IMR-90 (cell line): ENCODE measurements at regions not wholly inside any gene's neighbourhood (a gene's known extent, or its start where the extent isn't known, plus 50 kb on each side); places are given as distances from the start of the nearest gene placed in this dataset.

Experiments used
- ATAC-seq: fragments of 200-7000 bp; cut with Tn5 transposase; 2 replicates; pipeline ENCODE4 v1.9.1; 2020; ENCODE audit warnings: low read depth, mild to moderate bottlenecking, moderate library complexity
- BruUV-seq: library from RNA; stranded (reverse); fragments of 400-500 nt; replicated peaks from 2 replicates; lab custom pipeline; 2021; lab: Mats Ljungman, UMichigan
- CTCF ChIA-PET: fragments of 300-600 bp; formaldehyde crosslinking; extraction: SDS; loops from one replicate; lab custom pipeline; 2021; ENCODE audit warnings: antibody characterized with exemption; lab: Yijun Ruan, JAX
- POLR2A ChIA-PET: fragments of 300-600 bp; sonication (Branson Sonifier 250); formaldehyde crosslinking; loops from one replicate; lab custom pipeline; 2022; ENCODE audit warnings: antibody characterized with exemption; ENCODE audit not compliant: unreplicated experiment; lab: Charles Lee
- DNase-seq: peaks from one replicate; pipeline ENCODE4 v3.0.0; 2013
- H2AFZ ChIP-seq: replicated peaks from 2 replicates; pipeline ENCODE3; 2013; ENCODE audit warnings: low read length, mild to moderate bottlenecking; ENCODE audit not compliant: poor library complexity
- H2AK5ac ChIP-seq: 2 replicates; pipeline ENCODE4 v1.6.1; 2013; ENCODE audit warnings: low read depth, low read length, inconsistent platforms
- H2AK9ac ChIP-seq: replicated peaks from 2 replicates; pipeline ENCODE3; 2013; ENCODE audit warnings: mild to moderate bottlenecking, low read depth, low read length, moderate library complexity; ENCODE audit not compliant: poor library complexity
- H2BK120ac ChIP-seq: 2 replicates; pipeline ENCODE4 v1.6.1; 2013; ENCODE audit warnings: low read depth, low read length, inconsistent platforms
- H2BK15ac ChIP-seq: 3 replicates; pipeline ENCODE4 v1.6.1; 2013; ENCODE audit warnings: low read depth, low read length, inconsistent platforms
- H2BK20ac ChIP-seq: 2 replicates; pipeline ENCODE4 v1.6.1; 2013; ENCODE audit warnings: low read depth, mild to moderate bottlenecking, inconsistent platforms, low read length, moderate library complexity
- H2BK5ac ChIP-seq: 2 replicates; pipeline ENCODE4 v1.6.1; 2013; ENCODE audit warnings: mild to moderate bottlenecking, low read depth, low read length, inconsistent platforms; ENCODE audit not compliant: poor library complexity, severe bottlenecking
- H3K14ac ChIP-seq: replicated peaks from 2 replicates; pipeline ENCODE4 v1.6.1; 2013; ENCODE audit warnings: low read depth, low read length, inconsistent platforms
- H3K18ac ChIP-seq: 2 replicates; pipeline ENCODE4 v1.6.1; 2013; ENCODE audit warnings: low read depth, low read length, control low read depth
- H3K23ac ChIP-seq: 2 replicates; pipeline ENCODE4 v1.6.1; 2013; ENCODE audit warnings: low read depth, low read length, inconsistent platforms
- H3K27ac ChIP-seq: 2 replicates; pipeline ENCODE4 v1.5.1; 2013; ENCODE audit warnings: mild to moderate bottlenecking, control low read depth, low read length; ENCODE audit not compliant: insufficient read depth
- H3K27me3 ChIP-seq: 2 replicates; pipeline ENCODE4 v1.6.1; 2013; ENCODE audit warnings: low read length; ENCODE audit not compliant: control insufficient read depth, insufficient read depth
- H3K36me3 ChIP-seq: 2 replicates; pipeline ENCODE4 v1.6.1; 2013; ENCODE audit warnings: low read length, mixed read lengths; ENCODE audit not compliant: control insufficient read depth, insufficient read depth
- H3K4ac ChIP-seq: 2 replicates; pipeline ENCODE4 v1.6.1; 2013; ENCODE audit warnings: low read depth, low read length, inconsistent platforms
- H3K4me1 ChIP-seq: 2 replicates; pipeline ENCODE4 v1.6.1; 2013; ENCODE audit warnings: low read length, mixed read lengths; ENCODE audit not compliant: control insufficient read depth, insufficient read depth
- H3K4me2 ChIP-seq: 2 replicates; pipeline ENCODE4 v1.6.1; 2013; ENCODE audit warnings: low read depth, mild to moderate bottlenecking, control low read depth, low read length, moderate library complexity
- H3K4me3 ChIP-seq: 2 replicates; pipeline ENCODE4 v1.5.1; 2013; ENCODE audit warnings: low read depth, mild to moderate bottlenecking, control low read depth, low read length, moderate library complexity; ENCODE audit not compliant: insufficient read depth
- H3K56ac ChIP-seq: 2 replicates; pipeline ENCODE4 v1.6.1; 2013; ENCODE audit warnings: low read length, inconsistent platforms; ENCODE audit not compliant: insufficient read depth; ENCODE audit errors: extremely low read depth
- H3K79me1 ChIP-seq, 2 experiments: 2 replicates each; pipeline ENCODE4 v1.6.1; 2013; ENCODE audit warnings: low read length in 2 of 2, inconsistent platforms in 1 of 2, low read depth in 1 of 2
- H3K9ac ChIP-seq: 2 replicates; pipeline ENCODE4 v1.6.1; 2013; ENCODE audit warnings: low read depth, low read length, control low read depth
- H3K9me1 ChIP-seq: 2 replicates; pipeline ENCODE4 v1.6.1; 2013; ENCODE audit warnings: low read length, inconsistent platforms; ENCODE audit not compliant: insufficient read depth
- H3K9me3 ChIP-seq: 2 replicates; pipeline ENCODE4 v1.6.1; 2013; ENCODE audit warnings: low read length; ENCODE audit not compliant: control insufficient read depth, insufficient read depth
- H4K20me1 ChIP-seq: 2 replicates; pipeline ENCODE4 v1.6.1; 2013; ENCODE audit warnings: low read length, inconsistent platforms; ENCODE audit not compliant: insufficient read depth
- H4K5ac ChIP-seq: 2 replicates; pipeline ENCODE4 v1.6.1; 2013; ENCODE audit warnings: mild to moderate bottlenecking, low read depth, low read length, control low read depth
- H4K8ac ChIP-seq, 2 experiments: 2 replicates each; pipeline ENCODE4 v1.6.1; 2013; ENCODE audit warnings: low read depth in 2 of 2, low read length in 2 of 2, control low read depth in 1 of 2, inconsistent platforms in 1 of 2
- H4K91ac ChIP-seq: 2 replicates; pipeline ENCODE4 v1.6.1; 2013; ENCODE audit warnings: low read depth, low read length, inconsistent platforms; ENCODE audit not compliant: insufficient read depth
- CTCF ChIP-seq: conservative IDR thresholded peaks from 2 replicates; pipeline ENCODE4 v1.5.1; 2012; ENCODE audit warnings: mild to moderate bottlenecking, low read depth, low read length, improper control_type of control experiment
- FOS ChIP-seq: fragments of 150-350 bp; IDR thresholded peaks from 2 replicates; pipeline ENCODE4 v1.6.1; 2016; ENCODE audit warnings: low read depth, low read length
- MAFK ChIP-seq: IDR thresholded peaks from 2 replicates; pipeline ENCODE4 v1.6.1; 2012; ENCODE audit warnings: low read depth, low read length, improper control_type of control experiment
- POLR2A ChIP-seq: IDR thresholded peaks from 2 replicates; pipeline ENCODE4 v1.6.1; 2012; ENCODE audit warnings: mild to moderate bottlenecking, low read depth, low read length
- RCOR1 ChIP-seq: IDR thresholded peaks from 2 replicates; pipeline ENCODE4 v1.6.1; 2012; ENCODE audit warnings: mild to moderate bottlenecking, low read length, improper control_type of control experiment; ENCODE audit not compliant: insufficient replicate concordance
- RFX5 ChIP-seq: IDR thresholded peaks from 2 replicates; pipeline ENCODE4 v1.8.0; 2012; ENCODE audit warnings: low read depth, mild to moderate bottlenecking, low read length, moderate library complexity
- SMC3 ChIP-seq: fragments of 150-350 bp; IDR thresholded peaks from 2 replicates; pipeline ENCODE4 v1.6.1; 2016; ENCODE audit warnings: low read depth, mild to moderate bottlenecking, antibody characterized with exemption, low read length, moderate library complexity
- WGBS, 2 experiments: methylation state at CpG; one replicate each; pipeline versions ENCODE4 v1.1.5 to v1.1.7; 2013; ENCODE audit warnings: missing lambda C conversion rate in 2 of 2; ENCODE audit not compliant: insufficient read length in 1 of 2; ENCODE audit errors: extremely low coverage in 2 of 2; 5-methylcytosine and 5-hydroxymethylcytosine counted together
- dilution Hi-C: fragments of 300-500 bp; cut with HindIII; formaldehyde crosslinking; loops from one replicate; pipeline ENCODE4 v1.14.3; 2018; ENCODE audit warnings: low sequenced_read_pairs; ENCODE audit not compliant: unreplicated experiment
- in situ Hi-C: fragments of 300-500 bp; cut with MboI; formaldehyde crosslinking; loops from 3 replicates; pipeline ENCODE4 v1.14.3; 2019; ENCODE audit warnings: low sequenced_read_pairs, inconsistent platforms, mixed read lengths
- intact Hi-C: fragments of 100-400 bp; cut with micrococcal nuclease; formaldehyde crosslinking; loops from 2 replicates; pipeline ENCODE4 v1.10.0; 2022

- no peaks in the 10 kb centered on the region for H3K9me3 ChIP-seq
- H3K27me3 ChIP-seq: no peaks in the 10 kb centered on the region
- H2BK5ac ChIP-seq: no peak overlapping the region
- no peaks in the 10 kb centered on the region for H3K36me3 ChIP-seq
- no peak overlapping the region for H4K5ac ChIP-seq
- no peak overlapping the region for H3K9ac ChIP-seq
- in situ Hi-C loops: no loop called here
- intact Hi-C loops: no loop called here
- no peak overlapping the region for H3K56ac ChIP-seq
- H2BK20ac ChIP-seq: no peak overlapping the region
- no peak for TF ChIP-seq CTCF
- no peak for TF ChIP-seq MAFK
- no peak for TF ChIP-seq POLR2A
- TF ChIP-seq RCOR1: no peak
- TF ChIP-seq FOS: no peak
- no peak for TF ChIP-seq SMC3
- no peak for TF ChIP-seq RFX5
- no peaks in the 10 kb centered on the region for H3K79me1 ChIP-seq
- no peak overlapping the region for H4K91ac ChIP-seq
- CTCF ChIA-PET: no interaction called here
- no peak overlapping the region for H2AFZ ChIP-seq
- no peak overlapping the region for H2AK5ac ChIP-seq
- no peak overlapping the region for H4K8ac ChIP-seq
- H2BK15ac ChIP-seq: no peak overlapping the region
- H3K4me1 ChIP-seq: no peaks in the 10 kb centered on the region
- dilution Hi-C loops: no loop called here
- ATAC-seq (no peak), DNase-seq (no peak)
- no peak overlapping the region for H3K27ac ChIP-seq
- H3K4me2 ChIP-seq: no peak overlapping the region
- no peak overlapping the region for H3K4me3 ChIP-seq
- WGBS, 2 experiments: no CpG with 5 or more reads among the region's 1 CpG
- no peak overlapping the region for H3K14ac ChIP-seq
- no peak overlapping the region for H2AK9ac ChIP-seq
- H3K18ac ChIP-seq: no peak overlapping the region
- H3K4ac ChIP-seq: no peak overlapping the region
- no TSS peak for BruUV-seq
- no peaks in the 10 kb centered on the region for H4K20me1 ChIP-seq
- POLR2A ChIA-PET: no interaction called here
- no peak overlapping the region for H2BK120ac ChIP-seq
- H3K23ac ChIP-seq: no peak overlapping the region
- H3K9me1 ChIP-seq: no peaks in the 10 kb centered on the region
Measured at GRCh38 chr5:23217159-23217558, 290.2 kb upstream of the PRDM9 start.
